ENCODE measurements at regions not wholly inside any gene's neighbourhood (a gene's known extent, or its start where the extent isn't known, plus 50 kb on each side); places are given as distances from the start of the nearest gene placed in this dataset.

DNA sequence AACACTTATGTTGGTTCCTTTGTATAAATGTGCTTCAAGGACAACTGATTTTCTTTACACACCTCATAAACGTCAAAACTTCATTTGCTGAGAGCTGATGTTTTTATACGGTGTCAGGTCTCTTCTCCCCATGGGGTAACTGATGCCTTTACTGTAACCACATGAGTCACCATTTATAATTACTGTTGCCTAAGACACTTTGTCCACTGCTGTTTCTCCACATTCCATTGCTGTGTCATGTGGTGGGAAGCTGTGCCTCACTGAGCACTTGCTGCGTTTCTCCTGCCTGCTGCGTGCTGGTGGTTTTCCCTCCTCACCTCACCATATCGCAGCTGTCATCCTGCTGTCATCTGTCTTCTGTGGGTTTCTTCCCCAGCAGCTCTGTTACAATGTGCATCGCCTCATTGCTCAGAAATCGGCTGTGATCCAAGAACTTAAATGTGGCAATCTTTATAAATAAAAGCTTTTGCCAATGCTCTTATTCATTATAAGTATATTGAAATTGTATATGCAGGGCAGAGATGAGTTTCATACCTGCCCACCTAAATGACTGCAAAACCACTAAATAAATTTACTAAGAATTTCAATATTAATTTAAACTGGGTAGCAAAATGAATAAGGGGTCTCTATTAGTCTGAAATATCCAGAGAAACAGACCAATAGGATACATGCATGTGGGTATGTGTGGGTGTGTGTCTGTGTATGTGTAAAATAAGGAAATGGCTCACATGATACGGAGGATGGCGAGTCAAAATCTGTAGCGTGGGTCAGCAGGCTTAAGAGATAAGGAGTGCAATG is 547.0 kb upstream of the SLITRK5 start:
- 62 to 68% (median 66%) methylated on average over 10 of the region's 10 CpGs for WGBS, 3 donors
- intact Hi-C loops (cut with DNase I): no loop called here
- TF ChIP-seq POLR2A (IDR thresholded peaks at IDR 0.05): no peak
- no peak for TF ChIP-seq EP300 (IDR thresholded peaks at IDR 0.05)
- TF ChIP-seq, protein P1, sequence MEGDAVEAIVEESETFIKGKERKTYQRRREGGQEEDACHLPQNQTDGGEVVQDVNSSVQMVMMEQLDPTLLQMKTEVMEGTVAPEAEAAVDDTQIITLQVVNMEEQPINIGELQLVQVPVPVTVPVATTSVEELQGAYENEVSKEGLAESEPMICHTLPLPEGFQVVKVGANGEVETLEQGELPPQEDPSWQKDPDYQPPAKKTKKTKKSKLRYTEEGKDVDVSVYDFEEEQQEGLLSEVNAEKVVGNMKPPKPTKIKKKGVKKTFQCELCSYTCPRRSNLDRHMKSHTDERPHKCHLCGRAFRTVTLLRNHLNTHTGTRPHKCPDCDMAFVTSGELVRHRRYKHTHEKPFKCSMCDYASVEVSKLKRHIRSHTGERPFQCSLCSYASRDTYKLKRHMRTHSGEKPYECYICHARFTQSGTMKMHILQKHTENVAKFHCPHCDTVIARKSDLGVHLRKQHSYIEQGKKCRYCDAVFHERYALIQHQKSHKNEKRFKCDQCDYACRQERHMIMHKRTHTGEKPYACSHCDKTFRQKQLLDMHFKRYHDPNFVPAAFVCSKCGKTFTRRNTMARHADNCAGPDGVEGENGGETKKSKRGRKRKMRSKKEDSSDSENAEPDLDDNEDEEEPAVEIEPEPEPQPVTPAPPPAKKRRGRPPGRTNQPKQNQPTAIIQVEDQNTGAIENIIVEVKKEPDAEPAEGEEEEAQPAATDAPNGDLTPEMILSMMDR (IDR thresholded peaks at IDR 0.05): no peak

DNA sequence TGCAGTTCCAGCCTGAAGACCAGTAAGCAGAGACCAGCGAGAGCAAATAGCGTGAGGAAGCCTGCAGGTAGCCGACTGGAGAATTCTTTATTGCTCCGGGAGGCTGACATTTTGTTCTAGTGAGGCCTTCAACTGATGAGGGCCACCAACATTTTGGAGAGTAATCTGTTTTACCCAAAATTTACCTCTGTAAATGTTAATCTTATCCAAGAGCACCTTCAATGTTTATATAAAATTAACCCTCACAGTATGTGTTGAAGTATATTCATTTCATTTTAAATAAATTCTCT is 546.4 kb upstream of the SLITRK5 start:
- Histone ChIP-seq H3K27ac (no peak overlapping the region), H3K4me3 (no peak overlapping the region), H3K36me3 (no peaks in the 10 kb centered on the region), H3K9me3 (no peaks in the 10 kb centered on the region), H3K4me1 (ENCODE audit: insufficient read depth) (no peaks in the 10 kb centered on the region), H3K27me3 (no peaks in the 10 kb centered on the region)
- WGBS, 3 donors: 87 to 93% (median 93%) methylated on average over 4 of the region's 4 CpGs
- intact Hi-C loops (cut with DNase I): no loop called here
- no peak for DNase-seq
- TF ChIP-seq EP300 (IDR thresholded peaks at IDR 0.05) (no peak), POLR2A (IDR thresholded peaks at IDR 0.05) (no peak)
- TF ChIP-seq, protein P1 (IDR thresholded peaks at IDR 0.05): no peak

More for the DNA sequence above, 547.0 kb upstream of the SLITRK5 start:
- H3K27me3 ChIP-seq: no peaks in the 10 kb centered on the region
- H3K36me3 ChIP-seq: no peaks in the 10 kb centered on the region
- no peak for DNase-seq
- no peak overlapping the region for H3K27ac ChIP-seq
- H3K9me3 ChIP-seq: no peaks in the 10 kb centered on the region
- H3K4me3 ChIP-seq: no peak overlapping the region
- no peaks in the 10 kb centered on the region for H3K4me1 ChIP-seq (ENCODE audit: insufficient read depth)

DNA sequence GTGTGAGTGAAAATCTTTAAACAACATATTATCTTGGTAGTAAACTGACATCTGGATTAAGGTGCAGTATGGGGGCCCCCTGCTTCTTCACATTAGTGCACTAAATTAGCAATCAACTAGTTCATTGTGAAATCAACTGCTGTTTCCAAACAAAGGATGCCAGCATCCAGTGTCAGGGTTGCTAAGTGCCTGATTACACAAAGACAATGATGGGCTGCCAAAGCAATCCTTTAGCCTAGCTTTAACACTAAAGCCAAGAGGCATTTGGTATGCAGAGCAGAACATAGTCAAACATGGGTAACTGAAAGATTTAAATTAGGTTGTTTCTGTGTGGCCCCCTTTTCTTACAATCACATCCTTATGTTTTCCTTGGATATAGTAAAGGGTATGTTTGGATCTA is 543.1 kb upstream of the SLITRK5 start:
- TF ChIP-seq, protein P1 (IDR thresholded peaks at IDR 0.05): no peak
- TF ChIP-seq EP300 (IDR thresholded peaks at IDR 0.05) (no peak), POLR2A (IDR thresholded peaks at IDR 0.05) (no peak)
- intact Hi-C loops (cut with DNase I): no loop called here
- DNase-seq: no peak
- H3K4me1 ChIP-seq (ENCODE audit: insufficient read depth): no peaks in the 10 kb centered on the region
- no peak overlapping the region for H3K4me3 ChIP-seq
- H3K36me3 ChIP-seq: no peaks in the 10 kb centered on the region
- H3K9me3 ChIP-seq: no peaks in the 10 kb centered on the region
- no peak overlapping the region for H3K27ac ChIP-seq
- no peaks in the 10 kb centered on the region for H3K27me3 ChIP-seq

DNA sequence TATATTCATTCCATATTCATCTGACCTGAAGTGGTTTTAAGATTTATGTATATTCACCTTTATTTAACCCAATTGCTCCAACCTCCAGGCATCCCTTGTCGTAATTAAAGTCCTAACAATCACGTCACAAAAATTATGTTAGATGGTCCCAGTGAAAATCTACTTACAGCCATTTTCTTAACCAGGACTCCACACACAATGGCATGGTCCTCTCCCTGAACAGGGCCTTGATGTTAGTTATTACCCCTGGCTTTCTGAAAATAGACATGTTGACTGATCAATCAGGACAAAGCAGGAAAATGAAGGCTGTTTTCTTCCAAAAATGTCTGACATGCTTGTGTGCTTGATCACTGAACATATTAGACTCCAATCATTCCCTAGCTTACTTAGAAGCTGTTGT is 542.7 kb upstream of the SLITRK5 start:
- TF ChIP-seq, protein P1 (IDR thresholded peaks at IDR 0.05): no peak
- no peak for TF ChIP-seq EP300 (IDR thresholded peaks at IDR 0.05)
- TF ChIP-seq POLR2A (IDR thresholded peaks at IDR 0.05): no peak
- Histone ChIP-seq H3K4me1 (ENCODE audit: insufficient read depth) (no peaks in the 10 kb centered on the region), H3K4me3 (no peak overlapping the region), H3K27ac (no peak overlapping the region), H3K36me3 (no peaks in the 10 kb centered on the region), H3K27me3 (no peaks in the 10 kb centered on the region), H3K9me3 (no peaks in the 10 kb centered on the region)
- no peak for DNase-seq
- WGBS, 3 donors: 68 to 76% (median 73%) methylated on average over 2 of the region's 2 CpGs
- intact Hi-C loops (cut with DNase I): no loop called here

All from ovary (tissue), 7 donors.